SK-N-SH treated with all-trans-retinoic acid at 6 μM for 48 hours (cell line): ENCODE measurements at regions not wholly inside any gene's neighbourhood (a gene's known extent, or its start where the extent isn't known, plus 50 kb on each side); places are given as distances from the start of the nearest gene placed in this dataset.

Experiments used
- ATAC-seq: fragments of 200-7000 bp; cut with Tn5 transposase; 3 replicates; pipeline ENCODE4 v1.9.1; 2020; ENCODE audit warnings: mild to moderate bottlenecking, moderate library complexity
- ARNTL ChIP-seq: fragments of 450-650 bp; formaldehyde crosslinking; IDR thresholded peaks from 2 replicates; pipeline ENCODE4 v1.5.0; 2020; ENCODE audit warnings: low read depth, mild to moderate bottlenecking, moderate library complexity, borderline replicate concordance
- BACH2 ChIP-seq: fragments of 250-450 bp; sonication (Bioruptor Pico); IDR thresholded peaks from 2 replicates; pipeline ENCODE4 v1.9.0; 2021; ENCODE audit warnings: mild to moderate bottlenecking, borderline replicate concordance
- CREB5 ChIP-seq: fragments of 250-450 bp; sonication (Bioruptor Pico); IDR thresholded peaks from 2 replicates; pipeline ENCODE4 v1.5.1; 2020; ENCODE audit warnings: low read depth, mild to moderate bottlenecking, moderate library complexity
- CSDC2 ChIP-seq: fragments of 250-450 bp; sonication (Bioruptor Pico); IDR thresholded peaks from 2 replicates; pipeline ENCODE4 v1.5.0; 2020; ENCODE audit warnings: mild to moderate bottlenecking, moderate library complexity
- CSRNP3 ChIP-seq: fragments of 250-450 bp; sonication (Bioruptor Pico); IDR thresholded peaks from 2 replicates; pipeline ENCODE4 v1.5.1; 2021; ENCODE audit warnings: mild to moderate bottlenecking, moderate library complexity
- ESRRG ChIP-seq: fragments of 250-450 bp; sonication (Bioruptor Pico); IDR thresholded peaks from 2 replicates; pipeline ENCODE4 v1.6.1; 2021; ENCODE audit warnings: mild to moderate bottlenecking
- GLIS3 ChIP-seq: fragments of 250-450 bp; sonication (Bioruptor Pico); IDR thresholded peaks from 2 replicates; pipeline ENCODE4 v1.5.0; 2020; ENCODE audit warnings: mild to moderate bottlenecking, moderate library complexity
- ISL1 ChIP-seq: fragments of 250-450 bp; sonication (Bioruptor Pico); IDR thresholded peaks from 2 replicates; pipeline ENCODE4 v2.1.2; 2022; ENCODE audit warnings: mild to moderate bottlenecking, moderate library complexity
- OSR1 ChIP-seq: fragments of 250-450 bp; sonication (Bioruptor Pico); IDR thresholded peaks from 2 replicates; pipeline ENCODE4 v1.8.0; 2022; ENCODE audit warnings: moderate library complexity, mild to moderate bottlenecking, inconsistent platforms
- PATZ1 ChIP-seq: fragments of 250-450 bp; sonication (Bioruptor Pico); IDR thresholded peaks from 2 replicates; pipeline ENCODE4 v1.8.0; 2020; ENCODE audit warnings: mild to moderate bottlenecking, moderate library complexity, borderline replicate concordance
- POU6F1 ChIP-seq: fragments of 250-450 bp; sonication (Bioruptor Pico); IDR thresholded peaks from 2 replicates; pipeline ENCODE4 v1.8.0; 2021; ENCODE audit warnings: low read depth, mild to moderate bottlenecking, moderate library complexity, borderline replicate concordance
- PPARA ChIP-seq: fragments of 250-450 bp; sonication (Bioruptor Pico); IDR thresholded peaks from 2 replicates; pipeline ENCODE4 v1.5.0; 2020; ENCODE audit warnings: mild to moderate bottlenecking, borderline replicate concordance
- RARB ChIP-seq: fragments of 250-450 bp; sonication (Bioruptor Pico); IDR thresholded peaks from 2 replicates; pipeline ENCODE4 v1.8.0; 2021; ENCODE audit warnings: mild to moderate bottlenecking, moderate library complexity
- SNAI2 ChIP-seq: fragments of 250-450 bp; sonication (Bioruptor Pico); IDR thresholded peaks from 2 replicates; pipeline ENCODE4 v1.5.0; 2020; ENCODE audit warnings: mild to moderate bottlenecking, moderate library complexity
- TCF4 ChIP-seq: fragments of 250-450 bp; sonication (Bioruptor Pico); IDR thresholded peaks from 2 replicates; pipeline ENCODE4 v1.8.0; 2021; ENCODE audit warnings: mild to moderate bottlenecking, moderate library complexity, borderline replicate concordance
- TOX ChIP-seq: fragments of 250-450 bp; sonication (Bioruptor Pico); IDR thresholded peaks from 2 replicates; pipeline ENCODE4 v1.8.0; 2021; ENCODE audit warnings: mild to moderate bottlenecking, moderate library complexity, borderline replicate concordance
- TSHZ2 ChIP-seq: fragments of 250-450 bp; sonication (Bioruptor Pico); IDR thresholded peaks from 2 replicates; pipeline ENCODE4 v1.5.0; 2020; ENCODE audit warnings: mild to moderate bottlenecking, moderate library complexity
- ZC3H10 ChIP-seq: fragments of 250-450 bp; sonication (Bioruptor Pico); IDR thresholded peaks from 2 replicates; pipeline ENCODE4 v1.5.1; 2021; ENCODE audit warnings: mild to moderate bottlenecking, moderate library complexity
- ZFP3 ChIP-seq: fragments of 250-450 bp; sonication (Bioruptor Pico); IDR thresholded peaks from 2 replicates; pipeline ENCODE4 v1.5.0; 2020; ENCODE audit warnings: mild to moderate bottlenecking, moderate library complexity
- ZFP30 ChIP-seq: fragments of 450-650 bp; formaldehyde crosslinking; IDR thresholded peaks from 2 replicates; pipeline ENCODE4 v1.5.0; 2022; ENCODE audit warnings: mild to moderate bottlenecking, moderate library complexity
- ZNF70 ChIP-seq: fragments of 450-650 bp; formaldehyde crosslinking; IDR thresholded peaks from 2 replicates; pipeline ENCODE4 v1.5.0; 2020; ENCODE audit warnings: mild to moderate bottlenecking, moderate library complexity
- ZNF8 ChIP-seq: fragments of 450-650 bp; formaldehyde crosslinking; IDR thresholded peaks from 2 replicates; pipeline ENCODE4 v1.5.0; 2020; ENCODE audit warnings: mild to moderate bottlenecking, moderate library complexity

- no peak for ATAC-seq
- no peak for TF ChIP-seq RARB
- TF ChIP-seq ZNF8 (CRISPR knock-in tag): no peak
- TF ChIP-seq CREB5 (CRISPR knock-in tag): no peak
- TF ChIP-seq TCF4: no peak
- no peak for TF ChIP-seq TSHZ2
- no peak for TF ChIP-seq TOX (CRISPR knock-in tag)
- no peak for TF ChIP-seq ZNF70
- no peak for TF ChIP-seq SNAI2
- TF ChIP-seq POU6F1 (CRISPR knock-in tag): no peak
- no peak for TF ChIP-seq PPARA (CRISPR knock-in tag)
- no peak for TF ChIP-seq BACH2
- no peak for TF ChIP-seq OSR1 (CRISPR knock-in tag)
- TF ChIP-seq GLIS3 (CRISPR knock-in tag): no peak
- TF ChIP-seq CSDC2: no peak
- TF ChIP-seq ZFP30 (CRISPR knock-in tag): no peak
- TF ChIP-seq ZC3H10 (CRISPR knock-in tag): no peak
- TF ChIP-seq ISL1 (CRISPR knock-in tag): no peak
- TF ChIP-seq ARNTL (CRISPR knock-in tag): no peak
- no peak for TF ChIP-seq ZFP3 (CRISPR knock-in tag)
These were observed 893.0 kb downstream of the UQCRFS1 start for GRCh38 chr19:28319918-28320317.

GRCh38 chr19:28319227-28319626, 893.7 kb downstream of the UQCRFS1 start:
- no peak for ATAC-seq
- no peak for TF ChIP-seq BACH2
- TF ChIP-seq ZNF70: no peak
- no peak for TF ChIP-seq RARB
- TF ChIP-seq PPARA (CRISPR knock-in tag): no peak
- no peak for TF ChIP-seq TSHZ2
- TF ChIP-seq CSRNP3: no peak
- no peak for TF ChIP-seq ESRRG
- TF ChIP-seq PATZ1: no peak
- TF ChIP-seq CREB5 (CRISPR knock-in tag): no peak
- TF ChIP-seq ZFP30 (CRISPR knock-in tag): no peak
- TF ChIP-seq ISL1 (CRISPR knock-in tag): no peak
- no peak for TF ChIP-seq ARNTL (CRISPR knock-in tag)
